IMR-90 (cell line): ENCODE measurements at regions not wholly inside any gene's neighbourhood (a gene's known extent, or its start where the extent isn't known, plus 50 kb on each side); places are given as distances from the start of the nearest gene placed in this dataset.

ENCODE experiments used
- ATAC-seq: fragments of 200-7000 bp; cut with Tn5 transposase; 2 replicates; pipeline ENCODE4 v1.9.1; 2020; ENCODE audit warnings: low read depth, mild to moderate bottlenecking, moderate library complexity
- BruUV-seq: library from RNA; stranded (reverse); fragments of 400-500 nt; replicated peaks from 2 replicates; lab custom pipeline; 2021; lab: Mats Ljungman, UMichigan
- CTCF ChIA-PET: fragments of 300-600 bp; formaldehyde crosslinking; extraction: SDS; loops from one replicate; lab custom pipeline; 2021; ENCODE audit warnings: antibody characterized with exemption; lab: Yijun Ruan, JAX
- POLR2A ChIA-PET: fragments of 300-600 bp; sonication (Branson Sonifier 250); formaldehyde crosslinking; loops from one replicate; lab custom pipeline; 2022; ENCODE audit warnings: antibody characterized with exemption; ENCODE audit not compliant: unreplicated experiment; lab: Charles Lee
- DNase-seq: peaks from one replicate; pipeline ENCODE4 v3.0.0; 2013
- H2AFZ ChIP-seq: replicated peaks from 2 replicates; pipeline ENCODE3; 2013; ENCODE audit warnings: low read length, mild to moderate bottlenecking; ENCODE audit not compliant: poor library complexity
- H2AK5ac ChIP-seq: 2 replicates; pipeline ENCODE4 v1.6.1; 2013; ENCODE audit warnings: low read depth, low read length, inconsistent platforms
- H2AK9ac ChIP-seq: replicated peaks from 2 replicates; pipeline ENCODE3; 2013; ENCODE audit warnings: mild to moderate bottlenecking, low read depth, low read length, moderate library complexity; ENCODE audit not compliant: poor library complexity
- H2BK120ac ChIP-seq: 2 replicates; pipeline ENCODE4 v1.6.1; 2013; ENCODE audit warnings: low read depth, low read length, inconsistent platforms
- H2BK15ac ChIP-seq: 3 replicates; pipeline ENCODE4 v1.6.1; 2013; ENCODE audit warnings: low read depth, low read length, inconsistent platforms
- H2BK20ac ChIP-seq: 2 replicates; pipeline ENCODE4 v1.6.1; 2013; ENCODE audit warnings: low read depth, mild to moderate bottlenecking, inconsistent platforms, low read length, moderate library complexity
- H2BK5ac ChIP-seq: 2 replicates; pipeline ENCODE4 v1.6.1; 2013; ENCODE audit warnings: mild to moderate bottlenecking, low read depth, low read length, inconsistent platforms; ENCODE audit not compliant: poor library complexity, severe bottlenecking
- H3K14ac ChIP-seq: replicated peaks from 2 replicates; pipeline ENCODE4 v1.6.1; 2013; ENCODE audit warnings: low read depth, low read length, inconsistent platforms
- H3K18ac ChIP-seq: 2 replicates; pipeline ENCODE4 v1.6.1; 2013; ENCODE audit warnings: low read depth, low read length, control low read depth
- H3K23ac ChIP-seq: 2 replicates; pipeline ENCODE4 v1.6.1; 2013; ENCODE audit warnings: low read depth, low read length, inconsistent platforms
- H3K27ac ChIP-seq: 2 replicates; pipeline ENCODE4 v1.5.1; 2013; ENCODE audit warnings: mild to moderate bottlenecking, control low read depth, low read length; ENCODE audit not compliant: insufficient read depth
- H3K27me3 ChIP-seq: 2 replicates; pipeline ENCODE4 v1.6.1; 2013; ENCODE audit warnings: low read length; ENCODE audit not compliant: control insufficient read depth, insufficient read depth
- H3K36me3 ChIP-seq: 2 replicates; pipeline ENCODE4 v1.6.1; 2013; ENCODE audit warnings: low read length, mixed read lengths; ENCODE audit not compliant: control insufficient read depth, insufficient read depth
- H3K4ac ChIP-seq: 2 replicates; pipeline ENCODE4 v1.6.1; 2013; ENCODE audit warnings: low read depth, low read length, inconsistent platforms
- H3K4me1 ChIP-seq: 2 replicates; pipeline ENCODE4 v1.6.1; 2013; ENCODE audit warnings: low read length, mixed read lengths; ENCODE audit not compliant: control insufficient read depth, insufficient read depth
- H3K4me2 ChIP-seq: 2 replicates; pipeline ENCODE4 v1.6.1; 2013; ENCODE audit warnings: low read depth, mild to moderate bottlenecking, control low read depth, low read length, moderate library complexity
- H3K4me3 ChIP-seq: 2 replicates; pipeline ENCODE4 v1.5.1; 2013; ENCODE audit warnings: low read depth, mild to moderate bottlenecking, control low read depth, low read length, moderate library complexity; ENCODE audit not compliant: insufficient read depth
- H3K56ac ChIP-seq: 2 replicates; pipeline ENCODE4 v1.6.1; 2013; ENCODE audit warnings: low read length, inconsistent platforms; ENCODE audit not compliant: insufficient read depth; ENCODE audit errors: extremely low read depth
- H3K79me1 ChIP-seq, 2 experiments: 2 replicates each; pipeline ENCODE4 v1.6.1; 2013; ENCODE audit warnings: low read length in 2 of 2, inconsistent platforms in 1 of 2, low read depth in 1 of 2
- H3K9ac ChIP-seq: 2 replicates; pipeline ENCODE4 v1.6.1; 2013; ENCODE audit warnings: low read depth, low read length, control low read depth
- H3K9me1 ChIP-seq: 2 replicates; pipeline ENCODE4 v1.6.1; 2013; ENCODE audit warnings: low read length, inconsistent platforms; ENCODE audit not compliant: insufficient read depth
- H3K9me3 ChIP-seq: 2 replicates; pipeline ENCODE4 v1.6.1; 2013; ENCODE audit warnings: low read length; ENCODE audit not compliant: control insufficient read depth, insufficient read depth
- H4K20me1 ChIP-seq: 2 replicates; pipeline ENCODE4 v1.6.1; 2013; ENCODE audit warnings: low read length, inconsistent platforms; ENCODE audit not compliant: insufficient read depth
- H4K5ac ChIP-seq: 2 replicates; pipeline ENCODE4 v1.6.1; 2013; ENCODE audit warnings: mild to moderate bottlenecking, low read depth, low read length, control low read depth
- H4K8ac ChIP-seq, 2 experiments: 2 replicates each; pipeline ENCODE4 v1.6.1; 2013; ENCODE audit warnings: low read depth in 2 of 2, low read length in 2 of 2, control low read depth in 1 of 2, inconsistent platforms in 1 of 2
- H4K91ac ChIP-seq: 2 replicates; pipeline ENCODE4 v1.6.1; 2013; ENCODE audit warnings: low read depth, low read length, inconsistent platforms; ENCODE audit not compliant: insufficient read depth
- BHLHE40 ChIP-seq: fragments of 150-350 bp; IDR thresholded peaks from 2 replicates; pipeline ENCODE4 v1.6.1; 2016; ENCODE audit warnings: mild to moderate bottlenecking, low read depth, low read length
- CEBPB ChIP-seq: IDR thresholded peaks from 2 replicates; pipeline ENCODE4 v1.6.1; 2012; ENCODE audit warnings: low read depth, low read length, improper control_type of control experiment
- CHD1 ChIP-seq: IDR thresholded peaks from 2 replicates; pipeline ENCODE4 v1.6.1; 2012; ENCODE audit warnings: low read depth, low read length, improper control_type of control experiment
- CTCF ChIP-seq: conservative IDR thresholded peaks from 2 replicates; pipeline ENCODE4 v1.5.1; 2012; ENCODE audit warnings: mild to moderate bottlenecking, low read depth, low read length, improper control_type of control experiment
- FOS ChIP-seq: fragments of 150-350 bp; IDR thresholded peaks from 2 replicates; pipeline ENCODE4 v1.6.1; 2016; ENCODE audit warnings: low read depth, low read length
- MAFK ChIP-seq: IDR thresholded peaks from 2 replicates; pipeline ENCODE4 v1.6.1; 2012; ENCODE audit warnings: low read depth, low read length, improper control_type of control experiment
- MAZ ChIP-seq: IDR thresholded peaks from 2 replicates; pipeline ENCODE4 v1.6.1; 2012; ENCODE audit warnings: low read depth, mild to moderate bottlenecking, low read length, improper control_type of control experiment, moderate library complexity, borderline replicate concordance
- MXI1 ChIP-seq: IDR thresholded peaks from 2 replicates; pipeline ENCODE4 v1.6.1; 2012; ENCODE audit warnings: low read depth, mild to moderate bottlenecking, low read length, moderate library complexity, borderline replicate concordance
- NFE2L2 ChIP-seq: fragments of 150-350 bp; IDR thresholded peaks from 2 replicates; pipeline ENCODE4 v1.6.1; 2016; ENCODE audit warnings: low read depth, mild to moderate bottlenecking, low read length
- POLR2A ChIP-seq: IDR thresholded peaks from 2 replicates; pipeline ENCODE4 v1.6.1; 2012; ENCODE audit warnings: mild to moderate bottlenecking, low read depth, low read length
- RAD21 ChIP-seq: IDR thresholded peaks from 2 replicates; pipeline ENCODE4 v1.6.1; 2012; ENCODE audit warnings: low read length, improper control_type of control experiment
- RCOR1 ChIP-seq: IDR thresholded peaks from 2 replicates; pipeline ENCODE4 v1.6.1; 2012; ENCODE audit warnings: mild to moderate bottlenecking, low read length, improper control_type of control experiment; ENCODE audit not compliant: insufficient replicate concordance
- RFX5 ChIP-seq: IDR thresholded peaks from 2 replicates; pipeline ENCODE4 v1.8.0; 2012; ENCODE audit warnings: low read depth, mild to moderate bottlenecking, low read length, moderate library complexity
- SMC3 ChIP-seq: fragments of 150-350 bp; IDR thresholded peaks from 2 replicates; pipeline ENCODE4 v1.6.1; 2016; ENCODE audit warnings: low read depth, mild to moderate bottlenecking, antibody characterized with exemption, low read length, moderate library complexity
- WGBS, 2 experiments: methylation state at CpG; one replicate each; pipeline versions ENCODE4 v1.1.5 to v1.1.7; 2013; ENCODE audit warnings: missing lambda C conversion rate in 2 of 2; ENCODE audit not compliant: insufficient read length in 1 of 2; ENCODE audit errors: extremely low coverage in 2 of 2; 5-methylcytosine and 5-hydroxymethylcytosine counted together
- dilution Hi-C: fragments of 300-500 bp; cut with HindIII; formaldehyde crosslinking; loops from one replicate; pipeline ENCODE4 v1.14.3; 2018; ENCODE audit warnings: low sequenced_read_pairs; ENCODE audit not compliant: unreplicated experiment
- in situ Hi-C: fragments of 300-500 bp; cut with MboI; formaldehyde crosslinking; loops from 3 replicates; pipeline ENCODE4 v1.14.3; 2019; ENCODE audit warnings: low sequenced_read_pairs, inconsistent platforms, mixed read lengths
- intact Hi-C: fragments of 100-400 bp; cut with micrococcal nuclease; formaldehyde crosslinking; loops from 2 replicates; pipeline ENCODE4 v1.10.0; 2022
- TF ChIP-seq, protein P1 (sequence below): fragments of 150-350 bp; IDR thresholded peaks from 2 replicates; pipeline ENCODE4 v1.6.1; 2016; ENCODE audit warnings: low read depth, mild to moderate bottlenecking, low read length, moderate library complexity, borderline replicate concordance
- TF ChIP-seq, protein P2 (sequence below): fragments of 150-350 bp; IDR thresholded peaks from 2 replicates; pipeline ENCODE4 v1.6.1; 2017; ENCODE audit warnings: mild to moderate bottlenecking, antibody characterized with exemption, low read length, low read depth

DNA sequence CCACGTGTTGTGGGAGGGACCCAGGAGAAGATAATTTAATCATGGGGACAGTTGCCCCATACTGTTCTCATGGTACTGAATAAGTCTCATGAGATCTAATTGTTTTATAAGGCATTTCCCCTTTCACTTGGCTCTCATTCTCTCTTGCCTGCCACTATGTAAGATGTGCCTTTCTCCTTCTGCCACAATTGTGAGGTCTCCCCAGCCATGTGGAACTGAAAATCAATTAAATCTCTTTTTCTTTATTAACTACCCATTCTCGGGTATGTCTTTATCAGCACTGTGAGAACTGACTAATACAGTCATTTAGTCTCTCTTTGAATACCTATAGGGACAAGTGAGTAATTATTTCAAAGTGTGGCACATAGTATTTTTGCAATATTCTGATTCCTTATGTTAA is 269.2 kb upstream of the SMARCA2 start:
- H3K4me2 ChIP-seq = no peak overlapping the region
- no peak overlapping the region for H4K8ac ChIP-seq
- H3K56ac ChIP-seq = no peak overlapping the region
- H3K27me3 ChIP-seq = no peaks in the 10 kb centered on the region
- H2BK20ac ChIP-seq = no peak overlapping the region
- DNase-seq (no peak), ATAC-seq (no peak)
- no TSS peak for BruUV-seq
- TF ChIP-seq CEBPB (no peak), MXI1 (no peak), MAZ (no peak), RCOR1 (no peak), RFX5 (no peak), NFE2L2 (no peak), POLR2A (no peak), SMC3 (no peak), MAFK (no peak), CHD1 (no peak), RAD21 (no peak), BHLHE40 (no peak), FOS (no peak), CTCF (no peak)
- TF ChIP-seq, protein P1, sequence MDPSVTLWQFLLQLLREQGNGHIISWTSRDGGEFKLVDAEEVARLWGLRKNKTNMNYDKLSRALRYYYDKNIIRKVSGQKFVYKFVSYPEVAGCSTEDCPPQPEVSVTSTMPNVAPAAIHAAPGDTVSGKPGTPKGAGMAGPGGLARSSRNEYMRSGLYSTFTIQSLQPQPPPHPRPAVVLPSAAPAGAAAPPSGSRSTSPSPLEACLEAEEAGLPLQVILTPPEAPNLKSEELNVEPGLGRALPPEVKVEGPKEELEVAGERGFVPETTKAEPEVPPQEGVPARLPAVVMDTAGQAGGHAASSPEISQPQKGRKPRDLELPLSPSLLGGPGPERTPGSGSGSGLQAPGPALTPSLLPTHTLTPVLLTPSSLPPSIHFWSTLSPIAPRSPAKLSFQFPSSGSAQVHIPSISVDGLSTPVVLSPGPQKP = no peak
- TF ChIP-seq, protein P2, sequence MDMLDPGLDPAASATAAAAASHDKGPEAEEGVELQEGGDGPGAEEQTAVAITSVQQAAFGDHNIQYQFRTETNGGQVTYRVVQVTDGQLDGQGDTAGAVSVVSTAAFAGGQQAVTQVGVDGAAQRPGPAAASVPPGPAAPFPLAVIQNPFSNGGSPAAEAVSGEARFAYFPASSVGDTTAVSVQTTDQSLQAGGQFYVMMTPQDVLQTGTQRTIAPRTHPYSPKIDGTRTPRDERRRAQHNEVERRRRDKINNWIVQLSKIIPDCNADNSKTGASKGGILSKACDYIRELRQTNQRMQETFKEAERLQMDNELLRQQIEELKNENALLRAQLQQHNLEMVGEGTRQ = no peak
- no peak overlapping the region for H3K14ac ChIP-seq
- no peak overlapping the region for H3K27ac ChIP-seq
- no peak overlapping the region for H3K9ac ChIP-seq
- intact Hi-C loops (no loop called here), dilution Hi-C loops (no loop called here), in situ Hi-C loops (no loop called here)
- no CpG with 5 or more reads among the region's 2 CpGs for WGBS, 2 experiments
- H3K4me3 ChIP-seq = no peak overlapping the region
- no peaks in the 10 kb centered on the region for H3K79me1 ChIP-seq
- no peaks in the 10 kb centered on the region for H3K36me3 ChIP-seq
- H2BK5ac ChIP-seq = no peak overlapping the region
- no peak overlapping the region for H2AK9ac ChIP-seq
- H4K5ac ChIP-seq = no peak overlapping the region
- ChIA-PET CTCF (no interaction called here), POLR2A (no interaction called here)
- no peak overlapping the region for H2BK120ac ChIP-seq
- no peak overlapping the region for H2AFZ ChIP-seq
- no peak overlapping the region for H4K91ac ChIP-seq
- no peak overlapping the region for H2BK15ac ChIP-seq
- H2AK5ac ChIP-seq = no peak overlapping the region
- peaks cover 2% of the 10 kb centered on the region for H3K9me3 ChIP-seq
- no peak overlapping the region for H3K23ac ChIP-seq
- H3K18ac ChIP-seq = no peak overlapping the region
- no peak overlapping the region for H3K4ac ChIP-seq
- H3K4me1 ChIP-seq = no peaks in the 10 kb centered on the region
- H3K9me1 ChIP-seq = no peaks in the 10 kb centered on the region
- no peaks in the 10 kb centered on the region for H4K20me1 ChIP-seq
